Pancreas (tissue), 10 donors: ENCODE measurements at regions not wholly inside any gene's neighbourhood (a gene's known extent, or its start where the extent isn't known, plus 50 kb on each side); places are given as distances from the start of the nearest gene placed in this dataset.

Source experiments
- ATAC-seq, 4 donors: fragments of 200-7000 bp; cut with Tn5 transposase; one replicate each; pipeline versions ENCODE4 v1.8.0 to v1.9.1; 2020; ENCODE audit warnings: mild to moderate bottlenecking in 4 of 4, moderate library complexity in 4 of 4
- DNase-seq, 6 donors: peaks; one replicate each; pipeline ENCODE4 v3.0.0-alpha.2; 2020
- FAIRE-seq: peaks from 2 replicates; lab custom pipeline; 2012; peaks lifted over from hg19 to GRCh38; lab: Jason Lieb, UNC
- H3K27ac ChIP-seq, 4 donors: fragments of 200-600 bp; sonication (generic); 1 replicate in 3 of 4; 2 replicates in 1 of 4; pipeline versions ENCODE4 v1.5.0 to v1.8.0; 2020
- H3K27me3 ChIP-seq, 4 donors: fragments of 200-600 bp; one replicate each; pipeline ENCODE4 v1.8.0; 2021
- H3K36me3 ChIP-seq, 3 donors: fragments of 200-600 bp; sonication (generic) in 1 of 3; one replicate each; pipeline versions ENCODE4 v1.5.0 to v1.8.0; 2020 to 2021
- H3K4me1 ChIP-seq, 3 donors: fragments of 200-600 bp; one replicate each; pipeline ENCODE4 v1.8.0; 2021
- H3K4me3 ChIP-seq, 4 donors: fragments of 200-600 bp; sonication (generic) in 2 of 4; one replicate each; pipeline versions ENCODE4 v1.5.0 to v1.8.0; 2020 to 2021
- H3K9me3 ChIP-seq, 4 donors: fragments of 200-600 bp; one replicate each; pipeline ENCODE4 v1.8.0; 2021
- WGBS, 2 donors: extraction: QIAGEN DNeasy Blood & Tissue Kit; methylation state at CpG; one replicate each; pipeline ENCODE4 v1.1.7; 2013; 5-methylcytosine and 5-hydroxymethylcytosine counted together
- intact Hi-C, 3 donors: fragments of 100-400 bp; cut with DNase I; formaldehyde crosslinking; loops; one replicate each; pipeline versions ENCODE4 v1.11.1 to v1.14.2; 2022
- TF ChIP-seq, protein P1 (sequence below), 4 donors: fragments of 200-600 bp; sonication (generic) in 3 of 4; IDR thresholded peaks; one replicate each; pipeline versions ENCODE4 v1.5.0 to v1.8.0; 2021; ENCODE audit warnings: antibody characterized with exemption in 4 of 4
- donor health status: healthy with polysubstance abuse.
- donor health status: DM: no; HTN: no; CAD: no; lungs with moderate emphysema.
- donor health status: DM: no; HTN: no; CAD: no.
- donor health status: control.
- donor health status: control.
- donor health status: Bipolar disorder and iron deficiency.
- donor health status: DM: yes; HTN: yes; CAD: no.
- donor health status: DM: no; HTN: no; CAD: no.
- donor health status: DM: no; HTN: no; CAD: no.
- donor health status: DM: yes; HTN: yes; CAD: no.

DNA sequence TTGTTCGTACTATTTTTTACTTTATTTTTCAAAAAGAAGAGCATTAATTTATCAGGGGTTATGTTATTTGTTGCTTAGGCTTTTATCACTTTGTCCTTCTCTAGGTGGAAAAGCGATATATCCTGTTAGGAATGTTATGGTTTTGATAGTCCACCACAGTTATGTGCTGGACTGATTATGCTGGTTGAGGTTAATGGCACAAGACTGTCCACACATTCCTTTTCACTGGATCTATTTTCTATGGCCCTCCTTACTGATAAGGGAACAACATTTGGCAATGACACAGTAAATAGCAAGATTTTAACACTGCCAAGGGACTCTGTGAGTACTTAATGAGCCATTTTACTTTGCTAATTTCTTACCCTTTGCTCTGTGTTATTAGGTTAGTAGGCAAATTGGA, 1212.3 kb downstream of the NXPH1 start:
- H3K27ac ChIP-seq = no peak overlapping the region
- no peaks in the 10 kb centered on the region for H3K36me3 ChIP-seq
- TF ChIP-seq, protein P1, sequence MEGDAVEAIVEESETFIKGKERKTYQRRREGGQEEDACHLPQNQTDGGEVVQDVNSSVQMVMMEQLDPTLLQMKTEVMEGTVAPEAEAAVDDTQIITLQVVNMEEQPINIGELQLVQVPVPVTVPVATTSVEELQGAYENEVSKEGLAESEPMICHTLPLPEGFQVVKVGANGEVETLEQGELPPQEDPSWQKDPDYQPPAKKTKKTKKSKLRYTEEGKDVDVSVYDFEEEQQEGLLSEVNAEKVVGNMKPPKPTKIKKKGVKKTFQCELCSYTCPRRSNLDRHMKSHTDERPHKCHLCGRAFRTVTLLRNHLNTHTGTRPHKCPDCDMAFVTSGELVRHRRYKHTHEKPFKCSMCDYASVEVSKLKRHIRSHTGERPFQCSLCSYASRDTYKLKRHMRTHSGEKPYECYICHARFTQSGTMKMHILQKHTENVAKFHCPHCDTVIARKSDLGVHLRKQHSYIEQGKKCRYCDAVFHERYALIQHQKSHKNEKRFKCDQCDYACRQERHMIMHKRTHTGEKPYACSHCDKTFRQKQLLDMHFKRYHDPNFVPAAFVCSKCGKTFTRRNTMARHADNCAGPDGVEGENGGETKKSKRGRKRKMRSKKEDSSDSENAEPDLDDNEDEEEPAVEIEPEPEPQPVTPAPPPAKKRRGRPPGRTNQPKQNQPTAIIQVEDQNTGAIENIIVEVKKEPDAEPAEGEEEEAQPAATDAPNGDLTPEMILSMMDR (IDR thresholded peaks at IDR 0.05) = no peak
- no peak for ATAC-seq
- H3K4me1 ChIP-seq = no peaks in the 10 kb centered on the region
- FAIRE-seq = no peak
- no peak overlapping the region for H3K4me3 ChIP-seq
- intact Hi-C loops = no loop called here
- DNase-seq = no peak
- H3K9me3 ChIP-seq = no peaks in the 10 kb centered on the region
- no peaks in the 10 kb centered on the region for H3K27me3 ChIP-seq
- 63 to 79% methylated on average over 2 of the region's 2 CpGs for WGBS, 2 donors

DNA sequence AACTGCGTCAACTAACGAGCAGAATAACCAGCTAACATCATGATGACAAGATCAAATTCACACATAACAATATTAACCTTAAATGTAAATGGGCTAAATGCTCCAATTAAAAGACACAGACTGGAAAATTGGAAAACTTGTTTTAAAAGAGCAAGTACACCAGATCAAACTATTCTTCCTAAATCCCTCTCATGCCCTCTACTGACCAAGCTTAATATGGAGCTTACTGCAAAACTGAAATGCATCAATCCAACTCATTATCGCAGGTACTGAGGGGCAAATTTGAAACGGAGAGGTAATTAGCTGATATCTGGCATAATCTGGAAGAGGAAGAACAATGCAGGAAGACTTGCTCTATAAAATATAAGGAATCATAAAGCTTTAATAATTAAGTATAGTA, 1223.8 kb downstream of the NXPH1 start:
- FAIRE-seq (no peak), ATAC-seq (no peak), DNase-seq (no peak)
- intact Hi-C loops = no loop called here
- WGBS, 2 donors = 74 to 81% methylated on average over 4 of the region's 4 CpGs
- H3K9me3 ChIP-seq = no peaks in the 10 kb centered on the region
- TF ChIP-seq, protein P1 (IDR thresholded peaks at IDR 0.05) = no peak
- no peak overlapping the region for H3K27ac ChIP-seq
- no peaks in the 10 kb centered on the region for H3K36me3 ChIP-seq
- H3K27me3 ChIP-seq = no peaks in the 10 kb centered on the region
- no peaks in the 10 kb centered on the region for H3K4me1 ChIP-seq
- H3K4me3 ChIP-seq = no peak overlapping the region

DNA sequence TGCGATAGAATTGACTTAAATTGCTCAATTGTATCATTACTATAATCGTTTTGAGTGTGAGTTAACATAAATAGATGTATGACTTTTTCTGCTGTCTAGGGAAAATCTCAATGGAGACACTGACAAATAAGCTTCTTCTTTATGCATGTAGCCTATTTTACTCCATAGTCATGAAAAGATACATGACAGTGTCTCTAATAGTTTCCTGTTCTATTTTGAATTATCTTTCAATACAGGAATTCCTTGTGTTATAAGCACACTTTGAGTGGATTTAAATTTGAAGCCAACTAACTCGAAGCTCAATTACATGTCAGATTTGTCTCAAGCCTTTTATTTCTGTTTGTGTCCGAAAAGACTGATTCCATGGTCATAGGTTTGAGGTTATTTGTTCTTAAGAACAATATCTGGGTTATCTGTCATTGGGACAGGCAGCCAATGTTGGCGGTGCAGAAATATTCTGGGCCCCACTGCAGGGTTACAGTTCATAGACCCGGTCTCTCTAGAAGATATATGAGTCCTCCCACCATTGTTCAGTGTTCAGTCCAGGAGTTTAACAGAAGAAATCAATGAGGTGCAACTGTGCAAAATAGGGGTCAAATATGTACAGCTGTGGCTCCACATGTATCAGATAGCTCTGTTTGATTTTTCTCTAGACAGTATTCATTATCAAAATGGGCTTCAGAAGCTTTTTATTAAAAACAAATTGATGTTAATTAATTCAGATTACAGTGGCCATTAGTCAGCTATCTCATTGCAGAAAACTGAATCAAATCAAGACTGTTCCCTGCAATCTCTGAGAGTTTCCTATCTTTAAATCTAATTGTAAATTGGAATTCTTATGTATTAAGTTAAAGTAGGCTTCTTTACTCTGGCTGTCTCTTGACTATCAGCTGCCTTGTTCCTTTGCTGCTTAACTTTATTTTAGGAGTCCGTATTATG, 1238.8 kb downstream of the NXPH1 start:
- ATAC-seq = no peak
- intact Hi-C loops = no loop called here

DNA sequence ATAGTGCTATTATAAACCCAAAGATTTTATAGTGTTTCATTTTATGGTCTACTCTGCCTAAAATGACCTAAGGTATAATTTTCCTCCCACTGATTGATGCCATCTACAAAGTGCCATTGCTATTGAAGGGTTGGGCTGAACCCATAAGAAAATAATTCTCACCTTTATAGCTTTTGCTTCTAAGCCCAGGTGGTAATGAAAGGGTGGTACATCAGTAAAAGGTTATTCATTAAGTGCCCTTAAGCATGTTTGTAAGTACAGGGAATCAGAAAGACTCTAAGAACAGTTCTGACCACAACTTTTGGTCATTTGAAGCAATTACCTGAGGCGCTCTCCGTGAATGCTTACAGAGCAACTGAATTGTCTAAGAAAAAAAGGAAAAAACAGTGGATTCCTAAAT, 1247.3 kb downstream of the NXPH1 start:
- Histone ChIP-seq H3K4me1 (no peaks in the 10 kb centered on the region), H3K36me3 (no peaks in the 10 kb centered on the region), H3K27me3 (no peaks in the 10 kb centered on the region), H3K4me3 (no peak overlapping the region), H3K9me3 (no peaks in the 10 kb centered on the region), H3K27ac (no peak overlapping the region)
- FAIRE-seq (no peak), ATAC-seq (no peak), DNase-seq (no peak)
- TF ChIP-seq, protein P1 (IDR thresholded peaks at IDR 0.05) = no peak
- intact Hi-C loops = no loop called here
- 83 to 93% methylated on average over 2 of the region's 2 CpGs for WGBS, 2 donors

More for the DNA sequence above, 1238.8 kb downstream of the NXPH1 start:
- TF ChIP-seq, protein P1 (IDR thresholded peaks at IDR 0.05) = no peak
- 39 to 47% methylated on average over 7 of the region's 7 CpGs for WGBS, 2 donors
- Histone ChIP-seq H3K4me3 (no peak overlapping the region), H3K27ac (no peak overlapping the region), H3K9me3 (no peaks in the 10 kb centered on the region), H3K36me3 (no peaks in the 10 kb centered on the region), H3K27me3 (no peaks in the 10 kb centered on the region), H3K4me1 (no peaks in the 10 kb centered on the region)
- FAIRE-seq (no peak), DNase-seq (no peak)

DNA sequence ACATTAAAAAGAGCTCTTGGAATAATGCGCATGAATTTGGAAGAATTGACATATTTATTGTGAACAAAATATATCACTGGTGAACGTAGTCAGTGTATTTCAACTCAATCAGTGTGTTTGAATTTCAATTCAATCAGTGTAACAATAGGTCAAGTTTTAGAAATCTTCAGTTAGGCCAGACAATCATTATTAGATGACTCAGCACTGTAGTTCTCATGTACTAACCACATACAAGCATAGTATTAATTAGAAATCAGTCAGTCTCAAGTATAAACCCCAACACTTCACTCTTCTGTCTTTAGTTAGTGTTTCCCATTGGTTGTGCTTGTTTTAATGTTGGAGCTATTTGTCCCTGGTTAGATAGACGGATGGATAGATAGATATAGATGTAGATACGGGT, 1247.9 kb downstream of the NXPH1 start:
- DNase-seq (no peak), ATAC-seq (no peak), FAIRE-seq (no peak)
- H3K4me3 ChIP-seq = no peak overlapping the region
- no peak overlapping the region for H3K27ac ChIP-seq
- no peaks in the 10 kb centered on the region for H3K9me3 ChIP-seq
- H3K4me1 ChIP-seq = no peaks in the 10 kb centered on the region
- WGBS, 2 donors = 58 to 63% methylated on average over 4 of the region's 4 CpGs
- TF ChIP-seq, protein P1 (IDR thresholded peaks at IDR 0.05) = no peak
- intact Hi-C loops = no loop called here
- no peaks in the 10 kb centered on the region for H3K36me3 ChIP-seq
- no peaks in the 10 kb centered on the region for H3K27me3 ChIP-seq
